ENCODE measurements at regions not wholly inside any gene's neighbourhood (a gene's known extent, or its start where the extent isn't known, plus 50 kb on each side); places are given as distances from the start of the nearest gene placed in this dataset.
"Not testable (repeated sequence)": the region's sequence is repeated elsewhere in the genome, so short reads cannot be mapped to it uniquely, and the experiment has no call there.

DNA sequence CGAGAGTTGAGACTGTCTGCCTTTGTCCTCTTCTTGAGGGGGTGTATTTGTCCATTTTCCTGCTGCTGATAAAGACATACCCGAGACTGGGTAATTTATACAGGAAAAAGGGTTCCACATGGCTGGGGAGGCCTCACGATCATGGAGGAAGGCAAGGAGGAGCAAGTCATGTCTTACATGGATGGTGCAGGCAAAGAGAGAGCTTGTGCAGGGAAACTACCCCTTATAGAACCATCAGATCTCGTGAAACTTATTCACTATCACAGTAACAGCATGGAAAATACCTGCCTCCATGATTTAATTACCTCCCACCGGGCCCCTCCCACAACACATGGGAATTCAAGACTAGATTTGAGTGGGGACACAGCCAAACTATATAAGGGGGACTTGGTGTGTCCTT, 338.2 kb upstream of the TNRC6C start:
- no peak for DNase-seq
- Histone ChIP-seq H3K27ac (ENCODE audit: insufficient read depth in 1 of 2, low read depth in 1 of 2, low read length in 2 of 2, poor library complexity in 1 of 2, severe bottlenecking in 2 of 2) (no peak overlapping the region), H3K4me3 (ENCODE audit: control insufficient read depth in 1 of 7, extremely low read depth in 1 of 7, insufficient read depth in 4 of 7, low read depth in 2 of 7, low read length in 6 of 7) (no peak overlapping the region), H3K4me1 (ENCODE audit: control extremely low read depth in 1 of 4, control insufficient read depth in 4 of 4, insufficient read depth in 4 of 4, low read length in 3 of 4) (peaks cover 0 to 3% (median 0%) of the 10 kb centered on the region in 4 experiments), H3K27me3 (replicated peaks in 2 of 5; ENCODE audit: control insufficient read depth in 4 of 5, insufficient read depth in 5 of 5, low read length in 4 of 5) (no peaks in the 10 kb centered on the region), H3K36me3 (ENCODE audit: control insufficient read depth in 4 of 4, insufficient read depth in 4 of 4, low read length in 3 of 4) (no peaks in the 10 kb centered on the region), H3K9me3 (ENCODE audit: control extremely low read depth in 1 of 5, control insufficient read depth in 4 of 5, insufficient read depth in 2 of 5, low read depth in 1 of 5, low read length in 4 of 5) (peaks cover 0 to 6% (median 0%) of the 10 kb centered on the region in 5 experiments)
- no CpG with 5 or more reads among the region's 5 CpGs for WGBS (ENCODE audit: insufficient coverage)
- ChIA-PET CTCF (interaction anchor here (0.8 to 2.0 kb wide), 2 partner anchors 9 to 77 kb away, joined by 3 to 4 read pairs; no protein-coding TSS in a partner anchor), POLR2A (no interaction called here)

DNA sequence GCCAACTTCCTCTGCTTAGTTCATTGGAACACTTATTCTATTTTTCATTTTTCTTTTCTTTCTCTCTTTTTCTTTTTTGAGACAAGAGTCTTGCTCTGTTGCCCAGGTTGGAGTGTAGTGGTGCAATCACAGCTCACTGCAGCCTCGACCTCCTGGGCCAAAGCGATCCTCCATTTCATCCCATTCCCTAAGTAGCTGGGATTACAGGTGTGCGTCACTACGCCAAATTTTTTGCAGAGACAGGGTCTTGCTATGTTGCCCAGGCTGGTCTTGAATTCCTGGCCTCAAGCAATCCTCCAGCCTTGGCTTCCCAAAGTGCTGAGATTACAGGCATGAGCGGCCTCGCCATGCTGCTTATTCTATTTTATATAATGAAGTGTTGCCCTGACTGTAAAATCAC, 336.4 kb upstream of the TNRC6C start:
- H3K4me1 ChIP-seq (ENCODE audit: control extremely low read depth in 1 of 4, control insufficient read depth in 4 of 4, insufficient read depth in 4 of 4, low read length in 3 of 4); H3K36me3 ChIP-seq (ENCODE audit: control insufficient read depth in 4 of 4, insufficient read depth in 4 of 4, low read length in 3 of 4); H3K27me3 ChIP-seq (replicated peaks in 2 of 5; ENCODE audit: control insufficient read depth in 4 of 5, insufficient read depth in 5 of 5, low read length in 4 of 5); H3K4me3 ChIP-seq (ENCODE audit: control insufficient read depth in 1 of 7, extremely low read depth in 1 of 7, insufficient read depth in 4 of 7, low read depth in 2 of 7, low read length in 6 of 7); H3K27ac ChIP-seq (ENCODE audit: insufficient read depth in 1 of 2, low read depth in 1 of 2, low read length in 2 of 2, poor library complexity in 1 of 2, severe bottlenecking in 2 of 2); CTCF ChIA-PET; DNase-seq; POLR2A ChIA-PET: not testable (repeated sequence)
- peaks cover 0 to 11% (median 0%) of the 10 kb centered on the region in 5 experiments for H3K9me3 ChIP-seq (ENCODE audit: control extremely low read depth in 1 of 5, control insufficient read depth in 4 of 5, insufficient read depth in 2 of 5, low read depth in 1 of 5, low read length in 4 of 5)
- WGBS (ENCODE audit: insufficient coverage) = 97% methylated on average over 4 of the region's 6 CpGs

DNA sequence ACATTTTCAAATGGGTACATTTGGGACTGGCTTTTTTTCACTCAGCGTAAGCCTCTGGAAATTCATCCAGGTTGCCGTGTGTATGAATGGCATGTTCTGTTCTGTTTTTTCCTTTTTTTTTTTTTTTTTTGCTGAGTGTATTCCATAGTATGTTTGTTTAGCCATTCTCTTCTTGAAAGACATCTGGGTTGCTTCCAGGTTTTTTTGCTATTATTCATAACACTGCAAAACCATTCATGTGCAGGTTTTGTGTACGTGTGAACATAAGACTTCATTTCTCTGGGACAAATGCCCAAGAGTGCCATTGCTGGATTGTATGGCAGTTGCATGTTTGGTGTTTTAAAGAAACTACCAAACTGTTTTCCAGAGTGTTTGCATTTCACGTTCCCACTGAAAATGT, 335.9 kb upstream of the TNRC6C start:
- Histone ChIP-seq H3K27me3 (replicated peaks in 2 of 5; ENCODE audit: control insufficient read depth in 4 of 5, insufficient read depth in 5 of 5, low read length in 4 of 5) (no peaks in the 10 kb centered on the region), H3K4me1 (ENCODE audit: control extremely low read depth in 1 of 4, control insufficient read depth in 4 of 4, insufficient read depth in 4 of 4, low read length in 3 of 4) (peaks cover 0 to 3% (median 0%) of the 10 kb centered on the region in 4 experiments), H3K36me3 (ENCODE audit: control insufficient read depth in 4 of 4, insufficient read depth in 4 of 4, low read length in 3 of 4) (no peaks in the 10 kb centered on the region), H3K4me3 (ENCODE audit: control insufficient read depth in 1 of 7, extremely low read depth in 1 of 7, insufficient read depth in 4 of 7, low read depth in 2 of 7, low read length in 6 of 7) (no peak overlapping the region), H3K27ac (ENCODE audit: insufficient read depth in 1 of 2, low read depth in 1 of 2, low read length in 2 of 2, poor library complexity in 1 of 2, severe bottlenecking in 2 of 2) (no peak overlapping the region), H3K9me3 (ENCODE audit: control extremely low read depth in 1 of 5, control insufficient read depth in 4 of 5, insufficient read depth in 2 of 5, low read depth in 1 of 5, low read length in 4 of 5) (peaks cover 0 to 16% (median 0%) of the 10 kb centered on the region in 5 experiments)
- CTCF ChIA-PET = no interaction called here
- WGBS (ENCODE audit: insufficient coverage) = 100% methylated on average over 1 of the region's 4 CpGs
- DNase-seq = no peak
- POLR2A ChIA-PET = no interaction called here

DNA sequence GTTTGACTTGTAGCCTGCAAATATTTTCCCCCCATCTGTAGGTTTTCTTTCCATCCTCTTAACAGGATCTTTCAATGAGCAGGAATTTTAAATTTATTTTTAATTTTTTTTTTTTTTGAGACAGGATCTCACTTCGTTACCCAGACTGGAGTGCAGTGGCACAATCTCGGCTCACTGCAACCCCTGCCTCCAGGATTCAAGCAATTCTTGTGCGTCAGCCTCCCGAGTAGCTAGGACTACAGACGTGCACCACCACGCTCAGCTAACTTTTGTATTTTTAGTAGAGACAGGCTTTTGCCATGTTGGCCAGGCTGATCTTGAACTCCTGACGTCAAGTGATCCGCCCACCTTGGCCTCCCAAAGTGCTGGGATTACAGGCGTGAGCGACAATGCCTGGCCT, 335.2 kb upstream of the TNRC6C start:
- H3K27ac ChIP-seq (ENCODE audit: insufficient read depth in 1 of 2, low read depth in 1 of 2, low read length in 2 of 2, poor library complexity in 1 of 2, severe bottlenecking in 2 of 2); H3K27me3 ChIP-seq (replicated peaks in 2 of 5; ENCODE audit: control insufficient read depth in 4 of 5, insufficient read depth in 5 of 5, low read length in 4 of 5); POLR2A ChIA-PET; H3K4me3 ChIP-seq (ENCODE audit: control insufficient read depth in 1 of 7, extremely low read depth in 1 of 7, insufficient read depth in 4 of 7, low read depth in 2 of 7, low read length in 6 of 7); DNase-seq; H3K36me3 ChIP-seq (ENCODE audit: control insufficient read depth in 4 of 4, insufficient read depth in 4 of 4, low read length in 3 of 4); CTCF ChIA-PET; H3K4me1 ChIP-seq (ENCODE audit: control extremely low read depth in 1 of 4, control insufficient read depth in 4 of 4, insufficient read depth in 4 of 4, low read length in 3 of 4): not testable (repeated sequence)
- H3K9me3 ChIP-seq (ENCODE audit: control extremely low read depth in 1 of 5, control insufficient read depth in 4 of 5, insufficient read depth in 2 of 5, low read depth in 1 of 5, low read length in 4 of 5) = peaks cover 0 to 16% (median 2%) of the 10 kb centered on the region in 5 experiments
- 97% methylated on average over 7 of the region's 10 CpGs for WGBS (ENCODE audit: insufficient coverage)

- H3K27ac ChIP-seq (ENCODE audit: insufficient read depth in 1 of 2, low read depth in 1 of 2, low read length in 2 of 2, poor library complexity in 1 of 2, severe bottlenecking in 2 of 2) = no peak overlapping the region
- no peaks in the 10 kb centered on the region for H3K36me3 ChIP-seq (ENCODE audit: control insufficient read depth in 4 of 4, insufficient read depth in 4 of 4, low read length in 3 of 4)
- H3K4me3 ChIP-seq (ENCODE audit: control insufficient read depth in 1 of 7, extremely low read depth in 1 of 7, insufficient read depth in 4 of 7, low read depth in 2 of 7, low read length in 6 of 7) = no peak overlapping the region
- 57% methylated on average over 2 of the region's 2 CpGs for WGBS (ENCODE audit: insufficient coverage)
- no peaks in the 10 kb centered on the region for H3K27me3 ChIP-seq (replicated peaks in 2 of 5; ENCODE audit: control insufficient read depth in 4 of 5, insufficient read depth in 5 of 5, low read length in 4 of 5)
- DNase-seq = peak in 2 of 3 donors; percentile 43 to 49
- peaks cover 0 to 7% (median 1%) of the 10 kb centered on the region in 4 experiments for H3K4me1 ChIP-seq (ENCODE audit: control extremely low read depth in 1 of 4, control insufficient read depth in 4 of 4, insufficient read depth in 4 of 4, low read length in 3 of 4)
- peaks cover 0 to 10% (median 2%) of the 10 kb centered on the region in 5 experiments for H3K9me3 ChIP-seq (ENCODE audit: control extremely low read depth in 1 of 5, control insufficient read depth in 4 of 5, insufficient read depth in 2 of 5, low read depth in 1 of 5, low read length in 4 of 5)
- ChIA-PET CTCF (no interaction called here), POLR2A (no interaction called here)
Observed at GRCh38 chr17:77628035-77628434, 330.5 kb upstream of the TNRC6C start.

DNA sequence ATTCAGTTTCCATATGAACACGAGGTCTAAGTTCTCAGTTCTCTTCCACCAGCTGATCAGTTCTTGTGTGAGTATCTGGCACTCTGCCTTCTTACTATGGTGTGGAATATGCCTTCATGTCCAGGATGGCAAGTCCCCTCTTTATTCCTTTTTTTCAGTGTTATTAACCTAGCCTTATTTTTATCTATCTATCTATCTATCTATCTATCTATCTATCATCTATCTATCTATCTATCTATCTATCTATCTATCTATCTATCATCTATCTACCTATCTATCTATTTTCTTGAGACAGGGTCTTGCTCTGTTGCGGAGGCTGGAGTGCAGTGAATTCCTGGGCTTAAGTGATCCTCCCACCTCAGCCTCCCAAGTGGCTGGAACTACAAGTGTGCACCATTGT, 329.2 kb upstream of the TNRC6C start:
- DNase-seq; H3K27me3 ChIP-seq (replicated peaks in 2 of 5; ENCODE audit: control insufficient read depth in 4 of 5, insufficient read depth in 5 of 5, low read length in 4 of 5); H3K4me3 ChIP-seq (ENCODE audit: control insufficient read depth in 1 of 7, extremely low read depth in 1 of 7, insufficient read depth in 4 of 7, low read depth in 2 of 7, low read length in 6 of 7); H3K27ac ChIP-seq (ENCODE audit: insufficient read depth in 1 of 2, low read depth in 1 of 2, low read length in 2 of 2, poor library complexity in 1 of 2, severe bottlenecking in 2 of 2); POLR2A ChIA-PET; H3K9me3 ChIP-seq (ENCODE audit: control extremely low read depth in 1 of 5, control insufficient read depth in 4 of 5, insufficient read depth in 2 of 5, low read depth in 1 of 5, low read length in 4 of 5); H3K36me3 ChIP-seq (ENCODE audit: control insufficient read depth in 4 of 4, insufficient read depth in 4 of 4, low read length in 3 of 4); H3K4me1 ChIP-seq (ENCODE audit: control extremely low read depth in 1 of 4, control insufficient read depth in 4 of 4, insufficient read depth in 4 of 4, low read length in 3 of 4): not testable (repeated sequence)
- CTCF ChIA-PET = interaction anchor here (0.7 to 1.3 kb wide), 2 partner anchors 9 to 428 kb away, joined by 3 read pairs; no protein-coding TSS in a partner anchor
- WGBS (ENCODE audit: insufficient coverage) = 100% methylated on average over 1 of the region's 2 CpGs

- DNase-seq = no peak
- Histone ChIP-seq H3K4me1 (ENCODE audit: control extremely low read depth in 1 of 4, control insufficient read depth in 4 of 4, insufficient read depth in 4 of 4, low read length in 3 of 4) (peaks cover 0 to 7% (median 1%) of the 10 kb centered on the region in 4 experiments), H3K27ac (ENCODE audit: insufficient read depth in 1 of 2, low read depth in 1 of 2, low read length in 2 of 2, poor library complexity in 1 of 2, severe bottlenecking in 2 of 2) (no peak overlapping the region), H3K27me3 (replicated peaks in 2 of 5; ENCODE audit: control insufficient read depth in 4 of 5, insufficient read depth in 5 of 5, low read length in 4 of 5) (no peaks in the 10 kb centered on the region), H3K4me3 (ENCODE audit: control insufficient read depth in 1 of 7, extremely low read depth in 1 of 7, insufficient read depth in 4 of 7, low read depth in 2 of 7, low read length in 6 of 7) (no peak overlapping the region), H3K9me3 (ENCODE audit: control extremely low read depth in 1 of 5, control insufficient read depth in 4 of 5, insufficient read depth in 2 of 5, low read depth in 1 of 5, low read length in 4 of 5) (peaks cover 0 to 10% (median 2%) of the 10 kb centered on the region in 5 experiments), H3K36me3 (ENCODE audit: control insufficient read depth in 4 of 4, insufficient read depth in 4 of 4, low read length in 3 of 4) (no peaks in the 10 kb centered on the region)
- WGBS (ENCODE audit: insufficient coverage) = 90% methylated on average over 8 of the region's 9 CpGs
- ChIA-PET POLR2A (no interaction called here), CTCF (no interaction called here)
Observed at GRCh38 chr17:77631307-77631706, 327.2 kb upstream of the TNRC6C start.
